ENCODE measurements at regions not wholly inside any gene's neighbourhood (a gene's known extent, or its start where the extent isn't known, plus 50 kb on each side); places are given as distances from the start of the nearest gene placed in this dataset.
"Not testable (repeated sequence)": the region's sequence is repeated elsewhere in the genome, so short reads cannot be mapped to it uniquely, and the experiment has no call there.

GRCh38 chr15:81723701-81724100, 322.1 kb downstream of the MEX3B start:
- H3K4me3 ChIP-seq (ENCODE audit: low read depth, low read length), result no peak overlapping the region
- TF ChIP-seq CTCF (IDR thresholded peaks at IDR 0.05; ENCODE audit: borderline replicate concordance, insufficient read depth, low read depth, low read length), result no peak

DNA sequence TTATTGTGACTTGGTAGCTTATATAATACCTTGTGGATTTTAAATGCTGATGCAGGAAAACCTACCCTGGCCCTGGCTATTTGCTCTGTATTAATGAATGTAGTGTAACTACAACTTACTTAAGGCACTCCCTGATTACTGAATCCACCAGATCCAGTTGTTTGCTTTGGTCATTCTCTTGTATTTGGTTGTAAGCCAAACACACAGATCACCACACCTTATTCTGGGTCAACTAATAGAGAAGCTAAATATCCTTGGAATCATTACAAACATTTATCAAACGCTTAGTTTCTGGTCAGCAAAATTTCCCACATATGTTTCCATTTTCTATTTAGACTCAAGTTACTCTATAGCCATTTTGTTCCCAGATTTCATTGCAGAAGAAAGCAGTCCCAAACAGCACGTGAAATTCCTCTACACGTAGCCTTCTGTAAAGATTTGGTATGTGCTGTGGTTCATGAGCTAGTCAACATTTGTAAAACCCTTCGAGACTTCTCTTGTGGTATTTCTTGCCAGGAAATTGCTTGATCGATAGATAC, 322.6 kb downstream of the MEX3B start:
- H3K4me3 ChIP-seq (ENCODE audit: low read depth, low read length), result no peak overlapping the region
- TF ChIP-seq CTCF (IDR thresholded peaks at IDR 0.05; ENCODE audit: borderline replicate concordance, insufficient read depth, low read depth, low read length), result no peak

GRCh38 chr15:81716468-81716867, 329.4 kb downstream of the MEX3B start:
- not testable (repeated sequence) for H3K4me3 ChIP-seq (ENCODE audit: low read depth, low read length)

DNA sequence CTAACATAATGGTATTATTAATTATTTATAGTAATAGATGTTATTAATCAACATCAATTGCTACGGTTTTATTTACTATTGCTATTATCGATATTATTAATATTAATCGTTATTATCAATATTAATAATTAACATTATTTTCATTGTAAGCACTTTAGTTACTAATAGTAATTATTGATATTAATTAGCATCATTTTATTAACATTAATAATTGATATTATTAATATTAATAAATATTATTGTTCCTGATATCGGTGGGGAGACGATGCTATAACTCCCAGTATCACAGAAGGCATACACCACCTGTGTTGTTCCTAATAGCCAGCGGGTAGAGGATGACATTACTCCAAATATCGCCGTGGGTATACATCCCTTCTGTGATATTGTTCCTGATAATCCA, 335.5 kb downstream of the MEX3B start:
- TF ChIP-seq CTCF (IDR thresholded peaks at IDR 0.05; ENCODE audit: borderline replicate concordance, insufficient read depth, low read depth, low read length), result no peak
- no peak overlapping the region for H3K4me3 ChIP-seq (ENCODE audit: low read depth, low read length)

- not testable (repeated sequence) for H3K4me3 ChIP-seq (ENCODE audit: low read depth, low read length)
Observed at GRCh38 chr15:81706816-81707346, 332.9 kb upstream of the TMC3 start.

DNA sequence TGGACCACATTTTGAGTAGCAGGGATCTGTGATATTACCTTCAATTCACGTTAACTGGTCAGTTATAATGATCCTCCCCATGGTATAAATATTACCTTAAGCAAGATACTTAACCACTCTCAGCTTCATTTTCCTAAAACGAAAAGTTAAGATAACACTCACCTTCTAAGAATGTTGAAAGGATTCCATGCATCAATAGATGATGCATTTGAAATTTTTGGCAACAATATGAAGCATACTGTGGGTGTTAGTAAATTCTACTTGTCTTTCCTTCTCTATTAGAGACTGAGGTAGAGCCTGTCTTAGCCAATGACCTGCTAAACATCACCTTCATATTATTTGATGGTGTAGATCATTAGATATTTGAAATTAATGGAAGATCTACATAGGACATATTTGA, 331.7 kb upstream of the TMC3 start:
- H3K4me3 ChIP-seq (ENCODE audit: low read depth, low read length), result not testable (repeated sequence)

DNA sequence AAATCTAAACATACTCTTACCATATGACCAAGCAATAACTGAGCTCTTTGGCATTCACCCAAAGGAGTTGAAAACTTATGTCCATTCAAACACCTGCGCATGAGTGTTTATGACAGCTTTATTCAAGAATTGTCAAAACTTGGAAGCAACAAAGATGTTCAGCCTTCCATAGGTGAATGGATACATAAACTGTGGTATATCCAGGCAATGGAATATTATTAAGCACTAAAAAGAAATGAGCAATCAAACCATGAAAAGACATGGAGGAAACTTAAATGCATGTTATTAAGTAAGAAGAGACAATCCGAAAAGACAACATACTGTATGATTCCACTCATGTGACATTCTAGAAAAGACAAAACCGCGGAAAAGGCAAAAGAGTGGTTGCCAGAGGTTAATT, 312.0 kb upstream of the TMC3 start:
- TF ChIP-seq CTCF (IDR thresholded peaks at IDR 0.05; ENCODE audit: borderline replicate concordance, insufficient read depth, low read depth, low read length), result no peak
- H3K4me3 ChIP-seq (ENCODE audit: low read depth, low read length), result no peak overlapping the region

GRCh38 chr15:81685237-81685636, 311.2 kb upstream of the TMC3 start:
- H3K4me3 ChIP-seq (ENCODE audit: low read depth, low read length), result no peak overlapping the region
- TF ChIP-seq CTCF (IDR thresholded peaks at IDR 0.05; ENCODE audit: borderline replicate concordance, insufficient read depth, low read depth, low read length), result no peak

DNA sequence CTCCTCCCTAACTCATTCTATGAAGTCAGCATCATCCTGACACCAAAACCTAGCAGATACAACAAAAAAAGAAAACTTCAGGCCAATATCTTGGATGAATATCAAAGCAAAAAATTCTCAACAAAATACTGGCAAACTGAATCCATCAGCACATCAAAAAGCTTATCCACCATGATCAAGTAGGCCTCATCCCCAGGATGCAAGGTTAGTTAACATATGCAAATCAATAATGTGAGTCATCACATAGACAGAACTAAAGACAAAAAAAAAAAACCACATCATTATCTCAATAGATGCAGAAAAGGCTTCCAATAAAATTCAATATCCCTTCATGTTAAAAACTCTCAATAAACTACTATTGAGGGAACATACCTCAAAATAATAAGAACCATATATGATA, 306.8 kb upstream of the TMC3 start:
- TF ChIP-seq CTCF (IDR thresholded peaks at IDR 0.05; ENCODE audit: borderline replicate concordance, insufficient read depth, low read depth, low read length), result no peak
- no peak overlapping the region for H3K4me3 ChIP-seq (ENCODE audit: low read depth, low read length)
